Testis (tissue), 2 donors: ENCODE measurements at regions not wholly inside any gene's neighbourhood (a gene's known extent, or its start where the extent isn't known, plus 50 kb on each side); places are given as distances from the start of the nearest gene placed in this dataset.

Source experiments
- DNase-seq: peaks from one replicate; pipeline ENCODE4 v3.0.0-alpha.2; 2019
- H3K27ac ChIP-seq, 2 donors: fragments of 200-600 bp; sonication (generic); one replicate each; pipeline ENCODE4 v1.5.1; 2019
- H3K27me3 ChIP-seq: fragments of 200-600 bp; sonication (generic); one replicate; pipeline ENCODE4 v1.5.1; 2019
- H3K36me3 ChIP-seq: fragments of 200-600 bp; sonication (generic); one replicate; pipeline ENCODE4 v1.5.1; 2017; ENCODE audit warnings: low read depth; ENCODE audit errors: missing control alignments
- H3K4me1 ChIP-seq: fragments of 200-600 bp; sonication (generic); one replicate; pipeline ENCODE4 v1.5.1; 2019
- H3K4me3 ChIP-seq, 2 donors: fragments of 200-600 bp; sonication (generic); one replicate each; pipeline ENCODE4 v1.5.1; 2017 to 2019
- H3K9me3 ChIP-seq: fragments of 200-600 bp; sonication (generic); one replicate; pipeline ENCODE4 v1.5.1; 2017
- CTCF ChIP-seq, 3 experiments: fragments of 450-650 bp in 2 of 3; fragments of 200-600 bp in 1 of 3; sonication (generic) in 1 of 3; IDR thresholded peaks; one replicate each; pipeline ENCODE4 v1.5.1; 2016 to 2019; ENCODE audit warnings: antibody characterized with exemption in 3 of 3, mild to moderate bottlenecking in 2 of 3, moderate library complexity in 1 of 3
- POLR2A ChIP-seq: fragments of 450-650 bp; IDR thresholded peaks from one replicate; pipeline ENCODE4 v1.6.1; 2017; ENCODE audit warnings: antibody characterized with exemption, mild to moderate bottlenecking, moderate library complexity
- WGBS, 2 donors: methylation state at CpG; one replicate each; pipeline ENCODE4 v1.1.5; 2018; 5-methylcytosine and 5-hydroxymethylcytosine counted together
- intact Hi-C: fragments of 100-400 bp; cut with DNase I; formaldehyde crosslinking; loops from one replicate; pipeline ENCODE4 v1.15.1; 2023; ENCODE audit warnings: low total_unique reads

DNA sequence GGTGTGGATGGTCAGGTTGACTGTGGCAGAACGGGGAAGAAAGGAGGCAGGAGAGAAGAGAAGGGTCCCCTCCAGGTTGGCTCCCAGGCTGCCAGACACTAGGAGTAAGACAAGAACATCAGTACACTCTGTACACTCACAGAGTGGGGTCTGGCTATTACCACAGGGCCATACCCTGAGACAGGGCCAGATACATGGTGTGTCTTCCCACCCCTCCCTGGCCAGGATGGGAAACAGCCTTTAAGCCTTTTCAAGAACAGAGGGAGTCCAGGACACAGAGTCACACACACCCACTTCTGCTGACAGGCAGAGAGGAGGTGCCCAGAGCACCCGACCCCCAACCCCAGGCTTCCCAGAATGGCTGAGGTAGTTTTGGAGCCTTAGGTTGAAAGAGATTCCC lies 99.4 kb downstream of the LITAF start:
- Histone ChIP-seq H3K27me3 (no peaks in the 10 kb centered on the region), H3K36me3 (no peaks in the 10 kb centered on the region), H3K4me3 (no peak overlapping the region), H3K4me1 (no peaks in the 10 kb centered on the region), H3K27ac (no peak overlapping the region), H3K9me3 (no peaks in the 10 kb centered on the region)
- TF ChIP-seq POLR2A (no peak), CTCF (IDR thresholded peaks at IDR 0.05) (no peak)
- 73 to 88% methylated on average over 2 of the region's 2 CpGs for WGBS, 2 donors
- no peak for DNase-seq
- intact Hi-C loops, result no loop called here

DNA sequence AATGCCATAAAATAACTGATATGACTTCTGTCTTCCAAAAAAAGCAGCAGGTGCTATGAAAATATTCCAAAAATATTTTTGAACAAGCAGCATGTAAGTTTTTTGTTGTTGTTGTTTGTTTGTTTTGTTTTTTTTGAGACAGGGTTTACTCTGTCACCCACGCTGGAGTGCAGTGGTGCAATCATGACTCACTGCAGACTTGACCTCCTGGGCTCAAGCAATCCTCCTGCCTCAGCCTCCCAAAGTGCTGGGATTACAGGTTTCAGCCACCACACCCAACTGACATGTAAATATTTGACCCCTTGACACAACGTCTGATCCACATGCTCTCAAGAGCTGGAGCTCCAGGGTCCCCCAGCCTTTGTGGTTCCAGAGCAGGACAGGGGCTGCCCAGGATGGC lies 98.4 kb downstream of the LITAF start:
- Histone ChIP-seq H3K27ac (no peak overlapping the region), H3K4me1 (no peaks in the 10 kb centered on the region), H3K4me3 (no peak overlapping the region), H3K9me3 (no peaks in the 10 kb centered on the region), H3K36me3 (no peaks in the 10 kb centered on the region), H3K27me3 (no peaks in the 10 kb centered on the region)
- TF ChIP-seq CTCF (IDR thresholded peaks at IDR 0.05) (no peak), POLR2A (no peak)
- intact Hi-C loops, result no loop called here
- no peak for DNase-seq
- WGBS, 2 donors, result 72 to 88% methylated on average over 1 to 2 of the region's 2 CpGs

- no peaks in the 10 kb centered on the region for H3K36me3 ChIP-seq
- H3K27ac ChIP-seq, result no peak overlapping the region
- no peak for TF ChIP-seq POLR2A
- TF ChIP-seq CTCF (IDR thresholded peaks at IDR 0.05), result no peak
- H3K4me1 ChIP-seq, result peaks cover 8% of the 10 kb centered on the region
- intact Hi-C loops, result no loop called here
- no peaks in the 10 kb centered on the region for H3K9me3 ChIP-seq
- WGBS, 2 donors, result 94 to 97% methylated on average over 3 to 6 of the region's 6 CpGs
- no peak overlapping the region for H3K4me3 ChIP-seq
- H3K27me3 ChIP-seq, result no peaks in the 10 kb centered on the region
- no peak for DNase-seq
Measured at GRCh38 chr16:11491524-11491923, 95.2 kb downstream of the LITAF start.

DNA sequence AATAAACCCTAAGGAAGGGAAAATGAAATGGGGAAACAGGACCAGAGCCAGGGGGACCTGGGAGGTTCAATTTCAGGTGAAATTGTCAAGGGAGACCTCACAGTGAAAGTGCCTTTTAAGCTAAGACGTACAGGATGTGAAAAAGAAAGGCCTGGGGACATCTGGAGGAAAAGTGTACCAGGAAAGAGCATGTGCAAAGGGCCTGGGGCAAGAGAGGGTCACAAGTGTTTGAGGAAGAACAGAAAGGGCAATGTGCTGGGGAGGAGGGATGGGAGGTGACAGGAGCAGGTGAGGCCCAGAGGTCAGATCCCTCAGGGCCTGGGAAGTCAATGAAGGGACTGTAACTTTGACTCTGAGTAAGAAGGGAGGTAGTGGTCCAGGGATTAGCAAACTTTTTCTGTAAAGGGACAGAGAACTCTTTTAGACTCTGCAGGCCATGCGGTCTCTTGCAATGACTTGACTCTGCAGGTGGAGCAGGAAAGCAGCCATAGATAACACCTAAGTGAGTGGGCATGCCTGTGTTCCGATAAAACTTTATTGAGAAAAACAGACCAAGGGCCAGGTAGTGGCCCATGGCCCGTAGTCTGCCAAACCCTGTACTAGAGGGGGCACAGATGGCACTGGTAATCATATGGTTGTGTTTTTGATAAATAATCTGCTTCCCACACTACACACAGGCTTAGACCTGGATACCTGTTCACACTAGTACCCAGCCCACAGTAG lies 93.8 kb downstream of the LITAF start:
- Histone ChIP-seq H3K9me3 (no peaks in the 10 kb centered on the region), H3K27me3 (no peaks in the 10 kb centered on the region), H3K4me3 (peak overlapping the region in 1 of 2 donors; percentile 26), H3K4me1 (peaks cover 16% of the 10 kb centered on the region), H3K36me3 (no peaks in the 10 kb centered on the region), H3K27ac (no peak overlapping the region)
- intact Hi-C loops, result no loop called here
- WGBS, 2 donors, result 77 to 86% methylated on average over 4 of the region's 4 CpGs
- no peak for DNase-seq
- TF ChIP-seq CTCF (IDR thresholded peaks at IDR 0.05) (no peak), POLR2A (no peak)

GRCh38 chr16:11493531-11493929 lies 93.2 kb downstream of the LITAF start:
- intact Hi-C loops, result no loop called here
- H3K27ac ChIP-seq, result no peak overlapping the region
- WGBS, 2 donors, result 56 to 82% methylated on average over 8 to 12 of the region's 20 CpGs

More at GRCh38 chr16:11493531-11493929, 93.2 kb downstream of the LITAF start:
- DNase-seq, result peak; percentile 27
- TF ChIP-seq POLR2A (no peak), CTCF (IDR thresholded peaks at IDR 0.05) (no peak)
- Histone ChIP-seq H3K27me3 (no peaks in the 10 kb centered on the region), H3K4me1 (peaks cover 16% of the 10 kb centered on the region), H3K9me3 (no peaks in the 10 kb centered on the region), H3K4me3 (peak overlapping the region in 1 of 2 donors; percentile 26), H3K36me3 (no peaks in the 10 kb centered on the region)
